SK-N-SH treated with all-trans-retinoic acid at 6 μM for 48 hours (cell line): ENCODE measurements at regions not wholly inside any gene's neighbourhood (a gene's known extent, or its start where the extent isn't known, plus 50 kb on each side); places are given as distances from the start of the nearest gene placed in this dataset.
A peak's percentile ranks its signal among the peaks of the same experiment; 100 is the strongest.

ENCODE experiments used
- ATAC-seq: fragments of 200-7000 bp; cut with Tn5 transposase; 3 replicates; pipeline ENCODE4 v1.9.1; 2020; ENCODE audit warnings: mild to moderate bottlenecking, moderate library complexity
- BACH2 ChIP-seq: fragments of 250-450 bp; sonication (Bioruptor Pico); IDR thresholded peaks from 2 replicates; pipeline ENCODE4 v1.9.0; 2021; ENCODE audit warnings: mild to moderate bottlenecking, borderline replicate concordance
- CSDC2 ChIP-seq: fragments of 250-450 bp; sonication (Bioruptor Pico); IDR thresholded peaks from 2 replicates; pipeline ENCODE4 v1.5.0; 2020; ENCODE audit warnings: mild to moderate bottlenecking, moderate library complexity
- GLIS3 ChIP-seq: fragments of 250-450 bp; sonication (Bioruptor Pico); IDR thresholded peaks from 2 replicates; pipeline ENCODE4 v1.5.0; 2020; ENCODE audit warnings: mild to moderate bottlenecking, moderate library complexity
- ISL1 ChIP-seq: fragments of 250-450 bp; sonication (Bioruptor Pico); IDR thresholded peaks from 2 replicates; pipeline ENCODE4 v2.1.2; 2022; ENCODE audit warnings: mild to moderate bottlenecking, moderate library complexity
- OSR1 ChIP-seq: fragments of 250-450 bp; sonication (Bioruptor Pico); IDR thresholded peaks from 2 replicates; pipeline ENCODE4 v1.8.0; 2022; ENCODE audit warnings: moderate library complexity, mild to moderate bottlenecking, inconsistent platforms
- PPARA ChIP-seq: fragments of 250-450 bp; sonication (Bioruptor Pico); IDR thresholded peaks from 2 replicates; pipeline ENCODE4 v1.5.0; 2020; ENCODE audit warnings: mild to moderate bottlenecking, borderline replicate concordance
- RARB ChIP-seq: fragments of 250-450 bp; sonication (Bioruptor Pico); IDR thresholded peaks from 2 replicates; pipeline ENCODE4 v1.8.0; 2021; ENCODE audit warnings: mild to moderate bottlenecking, moderate library complexity
- SNAI2 ChIP-seq: fragments of 250-450 bp; sonication (Bioruptor Pico); IDR thresholded peaks from 2 replicates; pipeline ENCODE4 v1.5.0; 2020; ENCODE audit warnings: mild to moderate bottlenecking, moderate library complexity
- TCF4 ChIP-seq: fragments of 250-450 bp; sonication (Bioruptor Pico); IDR thresholded peaks from 2 replicates; pipeline ENCODE4 v1.8.0; 2021; ENCODE audit warnings: mild to moderate bottlenecking, moderate library complexity, borderline replicate concordance
- ZC3H10 ChIP-seq: fragments of 250-450 bp; sonication (Bioruptor Pico); IDR thresholded peaks from 2 replicates; pipeline ENCODE4 v1.5.1; 2021; ENCODE audit warnings: mild to moderate bottlenecking, moderate library complexity
- ZFP3 ChIP-seq: fragments of 250-450 bp; sonication (Bioruptor Pico); IDR thresholded peaks from 2 replicates; pipeline ENCODE4 v1.5.0; 2020; ENCODE audit warnings: mild to moderate bottlenecking, moderate library complexity
- ZFP30 ChIP-seq: fragments of 450-650 bp; formaldehyde crosslinking; IDR thresholded peaks from 2 replicates; pipeline ENCODE4 v1.5.0; 2022; ENCODE audit warnings: mild to moderate bottlenecking, moderate library complexity
- ZNF565 ChIP-seq: fragments of 450-650 bp; formaldehyde crosslinking; conservative IDR thresholded peaks from 2 replicates; pipeline ENCODE4 v1.5.0; 2020; ENCODE audit warnings: low read depth, mild to moderate bottlenecking, moderate library complexity
- ZNF70 ChIP-seq: fragments of 450-650 bp; formaldehyde crosslinking; IDR thresholded peaks from 2 replicates; pipeline ENCODE4 v1.5.0; 2020; ENCODE audit warnings: mild to moderate bottlenecking, moderate library complexity
- TF ChIP-seq, protein P1 (sequence below): fragments of 250-450 bp; sonication (Bioruptor Pico); IDR thresholded peaks from 2 replicates; pipeline ENCODE4 v1.8.0; 2021; ENCODE audit warnings: low read depth, mild to moderate bottlenecking, moderate library complexity, borderline replicate concordance
- TF ChIP-seq, protein P2 (sequence below): fragments of 250-450 bp; sonication (Bioruptor Pico); IDR thresholded peaks from 2 replicates; pipeline ENCODE4 v1.5.1; 2021; ENCODE audit warnings: mild to moderate bottlenecking, moderate library complexity
- TF ChIP-seq, protein P3 (sequence below): fragments of 250-450 bp; sonication (Bioruptor Pico); IDR thresholded peaks from 2 replicates; pipeline ENCODE4 v1.8.0; 2020; ENCODE audit warnings: mild to moderate bottlenecking, moderate library complexity, borderline replicate concordance
- TF ChIP-seq, protein P4 (sequence below): fragments of 250-450 bp; sonication (Bioruptor Pico); IDR thresholded peaks from 2 replicates; pipeline ENCODE4 v1.5.1; 2020; ENCODE audit warnings: low read depth, mild to moderate bottlenecking, moderate library complexity
- TF ChIP-seq, protein P5 (sequence below): fragments of 250-450 bp; sonication (Bioruptor Pico); IDR thresholded peaks from 2 replicates; pipeline ENCODE4 v1.5.0; 2020; ENCODE audit warnings: mild to moderate bottlenecking, moderate library complexity

DNA sequence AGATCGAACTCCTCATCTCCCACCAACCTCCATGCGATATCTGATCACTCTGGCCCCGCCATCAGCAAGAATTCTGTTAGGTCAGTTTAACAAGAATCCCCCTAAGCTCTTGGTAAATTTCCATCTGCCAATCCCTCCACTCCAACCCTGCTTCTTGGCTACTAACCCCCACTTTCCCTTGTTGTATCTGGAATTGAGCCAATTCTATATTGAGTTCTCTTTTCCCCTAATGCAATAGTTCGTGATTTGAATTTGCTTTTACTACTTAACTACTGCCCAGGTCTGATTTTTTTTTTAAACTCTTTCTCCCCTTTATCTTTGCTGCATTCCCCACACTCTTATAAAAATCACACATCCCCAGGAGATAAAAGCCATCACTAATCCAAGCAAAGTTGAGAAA, 159.3 kb upstream of the STK17B start:
- TF ChIP-seq ZC3H10: no peak
- TF ChIP-seq SNAI2 (CRISPR knock-in tag): no peak
- TF ChIP-seq, protein P1, sequence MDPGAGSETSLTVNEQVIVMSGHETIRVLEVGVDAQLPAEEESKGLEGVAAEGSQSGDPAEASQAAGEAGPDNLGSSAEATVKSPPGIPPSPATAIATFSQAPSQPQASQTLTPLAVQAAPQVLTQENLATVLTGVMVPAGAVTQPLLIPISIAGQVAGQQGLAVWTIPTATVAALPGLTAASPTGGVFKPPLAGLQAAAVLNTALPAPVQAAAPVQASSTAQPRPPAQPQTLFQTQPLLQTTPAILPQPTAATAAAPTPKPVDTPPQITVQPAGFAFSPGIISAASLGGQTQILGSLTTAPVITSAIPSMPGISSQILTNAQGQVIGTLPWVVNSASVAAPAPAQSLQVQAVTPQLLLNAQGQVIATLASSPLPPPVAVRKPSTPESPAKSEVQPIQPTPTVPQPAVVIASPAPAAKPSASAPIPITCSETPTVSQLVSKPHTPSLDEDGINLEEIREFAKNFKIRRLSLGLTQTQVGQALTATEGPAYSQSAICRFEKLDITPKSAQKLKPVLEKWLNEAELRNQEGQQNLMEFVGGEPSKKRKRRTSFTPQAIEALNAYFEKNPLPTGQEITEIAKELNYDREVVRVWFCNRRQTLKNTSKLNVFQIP (CRISPR knock-in tag): no peak
- TF ChIP-seq ISL1 (CRISPR knock-in tag): no peak
- no peak for TF ChIP-seq ZFP3
- TF ChIP-seq, protein P2, sequence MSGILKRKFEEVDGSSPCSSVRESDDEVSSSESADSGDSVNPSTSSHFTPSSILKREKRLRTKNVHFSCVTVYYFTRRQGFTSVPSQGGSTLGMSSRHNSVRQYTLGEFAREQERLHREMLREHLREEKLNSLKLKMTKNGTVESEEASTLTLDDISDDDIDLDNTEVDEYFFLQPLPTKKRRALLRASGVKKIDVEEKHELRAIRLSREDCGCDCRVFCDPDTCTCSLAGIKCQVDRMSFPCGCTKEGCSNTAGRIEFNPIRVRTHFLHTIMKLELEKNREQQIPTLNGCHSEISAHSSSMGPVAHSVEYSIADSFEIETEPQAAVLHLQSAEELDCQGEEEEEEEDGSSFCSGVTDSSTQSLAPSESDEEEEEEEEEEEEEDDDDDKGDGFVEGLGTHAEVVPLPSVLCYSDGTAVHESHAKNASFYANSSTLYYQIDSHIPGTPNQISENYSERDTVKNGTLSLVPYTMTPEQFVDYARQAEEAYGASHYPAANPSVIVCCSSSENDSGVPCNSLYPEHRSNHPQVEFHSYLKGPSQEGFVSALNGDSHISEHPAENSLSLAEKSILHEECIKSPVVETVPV (CRISPR knock-in tag): no peak
- TF ChIP-seq ZNF70 (CRISPR knock-in tag): no peak
- TF ChIP-seq, protein P3, sequence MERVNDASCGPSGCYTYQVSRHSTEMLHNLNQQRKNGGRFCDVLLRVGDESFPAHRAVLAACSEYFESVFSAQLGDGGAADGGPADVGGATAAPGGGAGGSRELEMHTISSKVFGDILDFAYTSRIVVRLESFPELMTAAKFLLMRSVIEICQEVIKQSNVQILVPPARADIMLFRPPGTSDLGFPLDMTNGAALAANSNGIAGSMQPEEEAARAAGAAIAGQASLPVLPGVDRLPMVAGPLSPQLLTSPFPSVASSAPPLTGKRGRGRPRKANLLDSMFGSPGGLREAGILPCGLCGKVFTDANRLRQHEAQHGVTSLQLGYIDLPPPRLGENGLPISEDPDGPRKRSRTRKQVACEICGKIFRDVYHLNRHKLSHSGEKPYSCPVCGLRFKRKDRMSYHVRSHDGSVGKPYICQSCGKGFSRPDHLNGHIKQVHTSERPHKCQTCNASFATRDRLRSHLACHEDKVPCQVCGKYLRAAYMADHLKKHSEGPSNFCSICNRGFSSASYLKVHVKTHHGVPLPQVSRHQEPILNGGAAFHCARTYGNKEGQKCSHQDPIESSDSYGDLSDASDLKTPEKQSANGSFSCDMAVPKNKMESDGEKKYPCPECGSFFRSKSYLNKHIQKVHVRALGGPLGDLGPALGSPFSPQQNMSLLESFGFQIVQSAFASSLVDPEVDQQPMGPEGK (CRISPR knock-in tag): no peak
- TF ChIP-seq, protein P4, sequence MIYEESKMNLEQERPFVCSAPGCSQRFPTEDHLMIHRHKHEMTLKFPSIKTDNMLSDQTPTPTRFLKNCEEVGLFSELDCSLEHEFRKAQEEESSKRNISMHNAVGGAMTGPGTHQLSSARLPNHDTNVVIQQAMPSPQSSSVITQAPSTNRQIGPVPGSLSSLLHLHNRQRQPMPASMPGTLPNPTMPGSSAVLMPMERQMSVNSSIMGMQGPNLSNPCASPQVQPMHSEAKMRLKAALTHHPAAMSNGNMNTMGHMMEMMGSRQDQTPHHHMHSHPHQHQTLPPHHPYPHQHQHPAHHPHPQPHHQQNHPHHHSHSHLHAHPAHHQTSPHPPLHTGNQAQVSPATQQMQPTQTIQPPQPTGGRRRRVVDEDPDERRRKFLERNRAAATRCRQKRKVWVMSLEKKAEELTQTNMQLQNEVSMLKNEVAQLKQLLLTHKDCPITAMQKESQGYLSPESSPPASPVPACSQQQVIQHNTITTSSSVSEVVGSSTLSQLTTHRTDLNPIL: no peak
- TF ChIP-seq BACH2 (CRISPR knock-in tag): no peak
- TF ChIP-seq GLIS3 (CRISPR knock-in tag): no peak
- TF ChIP-seq, protein P5, sequence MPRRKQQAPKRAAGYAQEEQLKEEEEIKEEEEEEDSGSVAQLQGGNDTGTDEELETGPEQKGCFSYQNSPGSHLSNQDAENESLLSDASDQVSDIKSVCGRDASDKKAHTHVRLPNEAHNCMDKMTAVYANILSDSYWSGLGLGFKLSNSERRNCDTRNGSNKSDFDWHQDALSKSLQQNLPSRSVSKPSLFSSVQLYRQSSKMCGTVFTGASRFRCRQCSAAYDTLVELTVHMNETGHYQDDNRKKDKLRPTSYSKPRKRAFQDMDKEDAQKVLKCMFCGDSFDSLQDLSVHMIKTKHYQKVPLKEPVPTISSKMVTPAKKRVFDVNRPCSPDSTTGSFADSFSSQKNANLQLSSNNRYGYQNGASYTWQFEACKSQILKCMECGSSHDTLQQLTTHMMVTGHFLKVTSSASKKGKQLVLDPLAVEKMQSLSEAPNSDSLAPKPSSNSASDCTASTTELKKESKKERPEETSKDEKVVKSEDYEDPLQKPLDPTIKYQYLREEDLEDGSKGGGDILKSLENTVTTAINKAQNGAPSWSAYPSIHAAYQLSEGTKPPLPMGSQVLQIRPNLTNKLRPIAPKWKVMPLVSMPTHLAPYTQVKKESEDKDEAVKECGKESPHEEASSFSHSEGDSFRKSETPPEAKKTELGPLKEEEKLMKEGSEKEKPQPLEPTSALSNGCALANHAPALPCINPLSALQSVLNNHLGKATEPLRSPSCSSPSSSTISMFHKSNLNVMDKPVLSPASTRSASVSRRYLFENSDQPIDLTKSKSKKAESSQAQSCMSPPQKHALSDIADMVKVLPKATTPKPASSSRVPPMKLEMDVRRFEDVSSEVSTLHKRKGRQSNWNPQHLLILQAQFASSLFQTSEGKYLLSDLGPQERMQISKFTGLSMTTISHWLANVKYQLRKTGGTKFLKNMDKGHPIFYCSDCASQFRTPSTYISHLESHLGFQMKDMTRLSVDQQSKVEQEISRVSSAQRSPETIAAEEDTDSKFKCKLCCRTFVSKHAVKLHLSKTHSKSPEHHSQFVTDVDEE (CRISPR knock-in tag): no peak
- no peak for TF ChIP-seq ZNF565
- no peak for TF ChIP-seq PPARA
- TF ChIP-seq TCF4 (CRISPR knock-in tag): no peak
- no peak for TF ChIP-seq OSR1 (CRISPR knock-in tag)
- no peak for TF ChIP-seq CSDC2

DNA sequence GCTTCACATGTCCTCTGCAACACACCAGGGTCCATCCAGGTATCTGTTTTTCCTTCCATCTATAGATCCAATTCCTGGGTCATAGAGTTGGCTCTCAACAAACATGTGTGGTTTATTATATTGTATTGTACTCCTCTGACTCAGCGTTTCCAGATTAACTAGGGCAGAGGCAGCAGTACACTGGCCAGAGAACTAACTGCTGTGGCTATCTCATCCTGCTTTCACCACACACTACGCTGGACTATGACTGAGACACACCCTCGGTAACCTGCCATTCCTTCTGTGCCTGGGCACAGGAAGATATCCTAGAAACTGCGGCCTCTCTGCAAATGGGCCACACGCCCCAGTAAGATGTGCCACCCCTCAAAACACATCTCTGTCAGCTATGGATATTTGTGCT, 159.8 kb upstream of the STK17B start:
- peak; percentile 91 for ATAC-seq
- TF ChIP-seq, protein P4: no peak
- TF ChIP-seq GLIS3 (CRISPR knock-in tag) (0 out of 2 replicates have a peak, but pooled peaks have one; percentile 11), RARB (no peak)

More for the DNA sequence above, 159.3 kb upstream of the STK17B start:
- ATAC-seq: no peak

DNA sequence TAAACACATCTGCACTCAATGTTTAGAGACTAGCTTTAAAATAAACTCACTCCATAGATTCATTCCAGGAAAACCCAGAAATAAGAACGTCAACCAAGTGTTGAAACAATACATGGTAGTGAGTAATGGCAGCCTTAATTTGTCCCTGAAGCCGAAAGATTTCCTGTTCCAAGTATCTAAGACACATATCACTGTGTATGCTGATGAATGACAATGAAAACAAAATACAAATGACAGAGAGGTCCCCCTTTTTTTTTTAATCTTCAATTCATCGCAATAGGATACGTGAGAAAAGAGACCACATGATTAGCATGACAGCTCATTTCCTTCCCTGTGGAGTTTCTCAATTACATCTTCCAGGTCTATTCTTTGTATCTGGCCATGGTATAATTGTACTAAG, 160.5 kb upstream of the STK17B start:
- TF ChIP-seq, protein P5 (CRISPR knock-in tag): no peak
- no peak for TF ChIP-seq ZFP30
- TF ChIP-seq TCF4 (CRISPR knock-in tag): no peak
- TF ChIP-seq ZC3H10: no peak
- no peak for TF ChIP-seq BACH2 (CRISPR knock-in tag)
- TF ChIP-seq OSR1 (CRISPR knock-in tag): no peak
- TF ChIP-seq, all 23 proteins: peak for 0
- ATAC-seq: no peak
